ENCODE measurements at regions not wholly inside any gene's neighbourhood (a gene's known extent, or its start where the extent isn't known, plus 50 kb on each side); places are given as distances from the start of the nearest gene placed in this dataset.
"Not testable (repeated sequence)": the region's sequence is repeated elsewhere in the genome, so short reads cannot be mapped to it uniquely, and the experiment has no call there.

DNA sequence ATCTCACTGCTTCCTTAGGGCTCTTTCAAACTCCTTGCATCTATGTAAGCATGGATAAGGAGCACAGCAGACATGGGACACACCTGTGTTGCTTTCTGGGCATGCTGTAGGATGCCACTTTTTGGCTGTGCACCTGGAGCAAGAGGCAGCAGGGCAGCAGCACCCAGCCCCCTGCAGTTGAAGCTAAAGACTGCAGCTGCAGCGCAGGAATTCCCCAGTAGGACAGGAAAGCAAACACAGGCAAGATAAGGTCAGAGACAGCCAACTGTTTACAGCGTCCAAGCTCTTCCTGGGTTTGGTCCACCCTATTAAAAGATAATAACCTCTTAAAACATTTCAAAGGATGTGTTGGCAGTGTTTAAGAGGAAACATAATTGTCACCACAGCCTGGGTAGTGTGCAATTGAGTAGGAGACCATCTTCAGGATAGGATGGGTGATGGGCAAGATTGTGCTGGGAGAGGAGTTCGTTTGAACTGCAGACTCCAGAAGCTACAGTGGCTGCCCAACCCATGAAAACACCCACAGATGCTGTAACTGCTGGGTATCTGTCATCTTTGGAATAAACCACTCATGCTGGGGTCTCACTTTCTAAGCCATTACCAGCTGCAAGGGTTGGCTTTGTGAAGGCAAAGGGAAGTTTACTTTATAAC, 242.3 kb upstream of the PLGLB1 start:
- H3K27me3 ChIP-seq (ENCODE audit: low read length); H2AFZ ChIP-seq (ENCODE audit: low read length); H3K79me2 ChIP-seq (ENCODE audit: low read length); H3K4me3 ChIP-seq (ENCODE audit: low read length); H3K36me3 ChIP-seq (ENCODE audit: insufficient read depth, low read length); DNase-seq; H3K4me1 ChIP-seq (ENCODE audit: low read length); H3K9me3 ChIP-seq (ENCODE audit: low read length); H3K9ac ChIP-seq (ENCODE audit: low read length); H3K4me2 ChIP-seq (ENCODE audit: low read depth, low read length, poor library complexity, severe bottlenecking); H4K20me1 ChIP-seq (ENCODE audit: insufficient read depth, low read depth, low read length); H3K9me2 ChIP-seq (replicated peaks; ENCODE audit: insufficient read depth, low read length); H3K27ac ChIP-seq (ENCODE audit: low read length): not testable (repeated sequence)

DNA sequence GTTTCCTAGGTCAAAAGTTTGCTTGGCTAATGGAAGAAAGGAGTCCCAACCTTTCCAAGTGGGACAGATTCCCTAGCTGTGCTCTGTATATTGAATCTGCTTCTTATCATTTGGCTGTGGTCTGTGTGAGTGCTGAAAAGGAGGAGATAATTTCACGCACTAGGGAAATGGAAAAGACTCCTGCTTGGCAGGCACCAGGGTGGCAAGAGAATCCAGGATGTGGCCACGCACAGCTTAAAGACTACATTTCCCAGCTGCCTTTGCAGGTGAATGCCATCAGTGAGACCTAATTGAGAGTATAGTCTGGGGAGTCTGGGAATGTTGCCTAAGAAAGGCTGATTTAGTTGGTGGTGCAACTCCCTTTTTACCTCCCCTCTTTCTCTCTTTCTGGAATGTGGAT, 253.5 kb upstream of the PLGLB1 start:
- not testable (repeated sequence) for DNase-seq; H3K27ac ChIP-seq (ENCODE audit: low read length); H3K4me3 ChIP-seq (ENCODE audit: low read length); H3K27me3 ChIP-seq (ENCODE audit: low read length); H3K9ac ChIP-seq (ENCODE audit: low read length); H2AFZ ChIP-seq (ENCODE audit: low read length); H3K4me2 ChIP-seq (ENCODE audit: low read depth, low read length, poor library complexity, severe bottlenecking); H3K9me3 ChIP-seq (ENCODE audit: low read length); H4K20me1 ChIP-seq (ENCODE audit: insufficient read depth, low read depth, low read length); H3K9me2 ChIP-seq (replicated peaks; ENCODE audit: insufficient read depth, low read length); H3K36me3 ChIP-seq (ENCODE audit: insufficient read depth, low read length); H3K79me2 ChIP-seq (ENCODE audit: low read length)
- H3K4me1 ChIP-seq (ENCODE audit: low read length), result peaks cover 12% of the 10 kb centered on the region

DNA sequence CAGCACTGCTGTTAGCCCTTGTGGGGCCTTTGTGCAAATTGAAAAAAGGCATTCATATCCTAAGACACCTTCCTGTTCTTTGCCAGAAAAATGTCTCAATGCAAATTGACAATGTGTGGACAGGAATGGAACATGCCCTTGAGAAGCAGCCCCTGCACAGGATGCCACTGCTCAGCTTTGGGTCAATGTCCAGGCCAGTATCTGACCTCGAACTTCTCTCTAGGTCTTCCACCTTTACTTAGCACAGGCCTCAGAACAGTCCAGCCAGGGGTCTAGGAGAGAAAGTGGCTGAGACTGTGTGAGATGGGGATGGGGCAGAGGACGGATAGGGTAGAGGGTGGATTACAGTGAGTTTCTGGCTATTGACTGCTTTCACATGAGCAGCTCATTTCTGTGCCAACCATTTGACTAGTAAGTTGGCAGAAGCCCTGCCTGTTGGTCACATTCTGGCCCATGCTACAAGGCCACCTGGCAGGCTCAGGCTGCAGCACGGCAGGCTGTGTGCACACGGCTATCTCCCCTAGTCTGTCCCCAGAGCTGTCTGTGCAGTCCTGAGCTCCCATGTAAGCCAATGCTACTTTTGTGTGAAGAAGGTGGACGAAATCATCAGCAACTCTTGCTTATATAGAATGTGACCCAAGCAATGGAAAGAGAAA, 254.5 kb upstream of the PLGLB1 start:
- H3K4me3 ChIP-seq (ENCODE audit: low read length); H3K9me2 ChIP-seq (replicated peaks; ENCODE audit: insufficient read depth, low read length); H3K36me3 ChIP-seq (ENCODE audit: insufficient read depth, low read length); H3K9ac ChIP-seq (ENCODE audit: low read length); H3K27ac ChIP-seq (ENCODE audit: low read length); H2AFZ ChIP-seq (ENCODE audit: low read length); H4K20me1 ChIP-seq (ENCODE audit: insufficient read depth, low read depth, low read length); H3K79me2 ChIP-seq (ENCODE audit: low read length); H3K4me2 ChIP-seq (ENCODE audit: low read depth, low read length, poor library complexity, severe bottlenecking); H3K9me3 ChIP-seq (ENCODE audit: low read length); H3K27me3 ChIP-seq (ENCODE audit: low read length): not testable (repeated sequence)
- H3K4me1 ChIP-seq (ENCODE audit: low read length), result peaks cover 12% of the 10 kb centered on the region
- DNase-seq, result peak; percentile 36

DNA sequence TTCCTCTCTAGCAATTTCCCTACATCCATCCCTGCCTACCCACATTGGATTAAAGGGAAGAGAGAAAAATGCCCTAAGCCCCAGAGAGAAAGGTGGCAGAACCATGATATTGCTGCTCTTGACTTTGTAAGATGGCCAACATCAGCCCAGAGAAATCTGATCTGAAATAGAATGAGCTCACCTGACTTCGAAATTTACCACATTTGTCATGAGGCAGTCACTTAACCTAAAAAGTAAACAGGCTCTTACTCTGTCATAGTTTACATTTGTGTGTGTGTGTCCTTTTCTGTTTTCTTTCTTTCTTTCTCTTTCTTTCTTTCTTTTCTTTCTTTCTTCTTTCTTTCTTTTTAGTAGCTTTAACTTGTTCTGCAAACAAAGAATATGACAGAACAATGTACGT, 255.0 kb upstream of the PLGLB1 start:
- not testable (repeated sequence) for H3K4me3 ChIP-seq (ENCODE audit: low read length); H3K4me2 ChIP-seq (ENCODE audit: low read depth, low read length, poor library complexity, severe bottlenecking); H2AFZ ChIP-seq (ENCODE audit: low read length); DNase-seq; H3K79me2 ChIP-seq (ENCODE audit: low read length); H3K36me3 ChIP-seq (ENCODE audit: insufficient read depth, low read length); H4K20me1 ChIP-seq (ENCODE audit: insufficient read depth, low read depth, low read length); H3K27me3 ChIP-seq (ENCODE audit: low read length); H3K27ac ChIP-seq (ENCODE audit: low read length); H3K9ac ChIP-seq (ENCODE audit: low read length); H3K9me2 ChIP-seq (replicated peaks; ENCODE audit: insufficient read depth, low read length); H3K9me3 ChIP-seq (ENCODE audit: low read length)
- peaks cover 12% of the 10 kb centered on the region for H3K4me1 ChIP-seq (ENCODE audit: low read length)

DNA sequence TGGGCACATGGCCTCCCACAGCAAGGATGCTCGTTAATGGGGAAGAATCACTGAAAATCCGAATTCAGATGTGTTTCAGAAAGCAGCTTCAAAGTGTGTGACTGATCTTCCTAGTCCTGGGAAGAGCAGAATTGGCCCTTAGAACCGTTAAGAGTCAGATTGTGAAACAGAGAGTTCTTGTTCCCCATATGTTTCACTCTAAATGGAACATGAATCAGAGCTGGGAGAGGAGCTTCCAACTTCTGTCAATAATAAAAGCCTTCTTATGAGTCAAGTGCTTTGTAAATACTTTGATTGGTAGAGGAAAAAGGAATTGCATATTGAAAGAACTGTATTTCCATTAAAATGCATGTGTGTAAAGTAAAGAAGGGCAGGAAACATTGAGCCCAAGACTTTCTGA, 256.1 kb upstream of the PLGLB1 start:
- not testable (repeated sequence) for H2AFZ ChIP-seq (ENCODE audit: low read length); H3K79me2 ChIP-seq (ENCODE audit: low read length); H3K9ac ChIP-seq (ENCODE audit: low read length); H3K4me3 ChIP-seq (ENCODE audit: low read length); DNase-seq; H3K4me2 ChIP-seq (ENCODE audit: low read depth, low read length, poor library complexity, severe bottlenecking); H3K27ac ChIP-seq (ENCODE audit: low read length); H3K9me2 ChIP-seq (replicated peaks; ENCODE audit: insufficient read depth, low read length); H3K27me3 ChIP-seq (ENCODE audit: low read length); H3K9me3 ChIP-seq (ENCODE audit: low read length); H3K36me3 ChIP-seq (ENCODE audit: insufficient read depth, low read length); H4K20me1 ChIP-seq (ENCODE audit: insufficient read depth, low read depth, low read length)
- H3K4me1 ChIP-seq (ENCODE audit: low read length), result peaks cover 12% of the 10 kb centered on the region

DNA sequence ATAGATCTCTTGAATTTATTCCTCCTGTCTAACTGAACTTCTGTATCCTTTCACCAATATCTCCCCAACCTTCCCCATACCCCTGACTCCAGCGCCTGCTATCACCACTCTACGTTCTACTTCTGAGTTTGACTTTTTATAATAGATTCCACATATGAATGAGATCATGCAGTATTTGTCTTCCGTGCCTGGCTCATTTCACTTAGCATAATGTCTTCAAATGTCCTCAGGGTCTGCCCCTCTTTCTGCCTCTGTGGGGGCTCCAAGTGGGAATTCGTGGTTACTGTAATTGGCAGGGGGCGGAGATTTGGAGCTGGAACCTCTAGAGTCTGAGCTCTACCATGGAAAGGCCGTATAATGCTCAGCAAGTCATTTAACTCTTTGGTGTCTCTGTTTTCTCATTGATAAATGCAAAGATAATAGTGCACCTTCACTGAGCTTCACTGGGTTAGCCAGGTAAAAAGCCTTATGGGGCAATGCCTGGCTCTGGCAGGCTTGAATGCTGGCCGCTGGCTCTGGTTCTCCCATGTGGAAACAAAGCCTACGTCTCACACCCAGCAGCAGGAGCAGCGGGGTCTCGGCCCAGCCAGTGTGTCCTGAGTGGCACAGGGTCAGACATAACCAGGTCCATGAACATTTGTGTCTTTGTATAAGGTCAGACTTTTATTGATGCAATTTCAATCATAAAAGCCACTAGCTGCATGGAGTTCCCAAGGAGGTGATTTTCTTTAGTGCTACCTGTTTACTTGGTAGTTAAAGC, 259.1 kb upstream of the PLGLB1 start:
- not testable (repeated sequence) for H3K9me2 ChIP-seq (replicated peaks; ENCODE audit: insufficient read depth, low read length); H3K27me3 ChIP-seq (ENCODE audit: low read length); H2AFZ ChIP-seq (ENCODE audit: low read length); H4K20me1 ChIP-seq (ENCODE audit: insufficient read depth, low read depth, low read length); H3K9ac ChIP-seq (ENCODE audit: low read length); H3K79me2 ChIP-seq (ENCODE audit: low read length); H3K36me3 ChIP-seq (ENCODE audit: insufficient read depth, low read length); H3K4me2 ChIP-seq (ENCODE audit: low read depth, low read length, poor library complexity, severe bottlenecking); DNase-seq; H3K4me3 ChIP-seq (ENCODE audit: low read length); H3K27ac ChIP-seq (ENCODE audit: low read length); H3K9me3 ChIP-seq (ENCODE audit: low read length)
- H3K4me1 ChIP-seq (ENCODE audit: low read length), result peaks cover 12% of the 10 kb centered on the region

DNA sequence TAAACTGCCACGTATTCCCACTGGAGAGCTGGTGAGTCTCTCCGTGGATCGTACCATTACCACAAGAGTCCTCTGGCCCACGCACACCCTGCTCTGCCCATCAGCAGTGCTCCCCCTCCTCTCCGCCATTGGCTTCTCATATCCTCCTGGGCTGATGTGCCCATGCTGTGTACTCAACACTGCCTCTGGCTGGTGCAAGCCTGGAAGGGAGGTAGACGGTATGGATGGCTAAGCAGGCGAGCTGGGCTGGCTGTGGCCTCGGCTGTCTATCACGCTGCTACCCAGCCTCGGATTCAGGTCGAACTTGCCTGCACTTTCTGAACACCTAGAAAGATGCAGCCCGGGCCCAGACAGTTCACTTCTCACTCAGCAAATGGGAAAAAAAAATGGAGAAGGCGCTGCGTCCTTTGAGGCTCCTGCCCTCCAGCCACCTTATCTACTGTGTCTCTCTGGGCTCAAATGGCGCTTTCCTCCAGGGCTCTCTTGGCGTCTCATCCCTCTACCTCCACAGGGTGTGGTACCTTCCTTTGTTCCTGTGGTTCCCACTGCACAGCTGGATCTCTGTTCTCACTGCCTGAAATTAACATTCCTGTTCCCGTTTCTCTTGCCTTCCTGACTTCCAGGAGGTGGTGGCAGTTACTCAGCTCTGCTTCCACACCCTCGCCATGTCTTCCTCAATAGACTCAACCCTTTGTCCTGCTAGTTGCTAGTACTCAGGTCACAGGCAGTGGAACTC, 262.3 kb upstream of the PLGLB1 start:
- not testable (repeated sequence) for H3K4me1 ChIP-seq (ENCODE audit: low read length); H3K4me2 ChIP-seq (ENCODE audit: low read depth, low read length, poor library complexity, severe bottlenecking); H3K9me2 ChIP-seq (replicated peaks; ENCODE audit: insufficient read depth, low read length); H3K27me3 ChIP-seq (ENCODE audit: low read length); H4K20me1 ChIP-seq (ENCODE audit: insufficient read depth, low read depth, low read length); H3K27ac ChIP-seq (ENCODE audit: low read length); H3K79me2 ChIP-seq (ENCODE audit: low read length); H2AFZ ChIP-seq (ENCODE audit: low read length); H3K36me3 ChIP-seq (ENCODE audit: insufficient read depth, low read length); DNase-seq; H3K4me3 ChIP-seq (ENCODE audit: low read length); H3K9me3 ChIP-seq (ENCODE audit: low read length); H3K9ac ChIP-seq (ENCODE audit: low read length)

DNA sequence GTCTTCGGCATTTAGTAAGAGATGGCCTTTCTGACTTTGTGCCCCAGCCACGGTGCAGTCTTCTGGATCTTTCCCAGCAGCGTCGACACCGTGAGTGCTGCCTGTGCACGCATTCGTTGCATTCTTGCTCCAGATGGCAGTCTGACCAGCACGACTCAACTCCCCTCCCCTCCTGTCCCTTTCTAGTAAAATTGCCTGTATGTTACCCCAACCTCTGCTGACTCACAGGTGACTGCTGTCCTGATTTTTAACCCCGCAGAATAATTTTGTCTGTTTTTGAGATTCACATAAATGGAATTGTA, 262.8 kb upstream of the PLGLB1 start:
- H3K9ac ChIP-seq (ENCODE audit: low read length); H3K27me3 ChIP-seq (ENCODE audit: low read length); H3K4me2 ChIP-seq (ENCODE audit: low read depth, low read length, poor library complexity, severe bottlenecking); H3K4me1 ChIP-seq (ENCODE audit: low read length); H3K4me3 ChIP-seq (ENCODE audit: low read length); H2AFZ ChIP-seq (ENCODE audit: low read length); H3K79me2 ChIP-seq (ENCODE audit: low read length); DNase-seq; H3K36me3 ChIP-seq (ENCODE audit: insufficient read depth, low read length); H3K9me3 ChIP-seq (ENCODE audit: low read length); H3K9me2 ChIP-seq (replicated peaks; ENCODE audit: insufficient read depth, low read length); H3K27ac ChIP-seq (ENCODE audit: low read length); H4K20me1 ChIP-seq (ENCODE audit: insufficient read depth, low read depth, low read length): not testable (repeated sequence)

Data from Karpas-422 (cell line).